ENCODE measurements at regions not wholly inside any gene's neighbourhood (a gene's known extent, or its start where the extent isn't known, plus 50 kb on each side); places are given as distances from the start of the nearest gene placed in this dataset.
A peak's percentile ranks its signal among the peaks of the same experiment; 100 is the strongest.

DNA sequence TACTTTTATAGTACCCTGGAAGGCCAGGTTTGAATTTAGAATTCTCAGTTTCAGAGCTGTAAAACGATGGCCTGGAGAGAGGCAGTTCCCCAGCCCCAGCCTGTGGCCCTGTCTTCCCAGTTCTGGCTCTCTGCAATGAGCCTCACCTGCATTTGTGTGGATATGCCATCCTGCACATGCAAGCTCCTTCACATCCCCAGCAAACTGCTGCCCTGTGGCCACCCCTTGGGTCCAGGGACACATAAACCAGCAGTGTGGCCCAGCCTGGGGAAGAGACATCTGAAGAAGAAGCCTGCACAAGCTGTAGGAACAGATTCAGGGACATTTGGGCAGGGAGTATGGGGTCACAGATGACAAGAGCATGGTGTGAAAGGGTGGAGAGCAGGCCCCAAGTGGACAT is 174.3 kb upstream of the CRY1 start:
- Histone ChIP-seq H3K36me3 (ENCODE audit: insufficient read depth, low read length) (no peaks in the 10 kb centered on the region), H3K4me3 (ENCODE audit: low read length in 2 of 2) (no peak overlapping the region), H3K4me1 (ENCODE audit: insufficient read depth, low read length) (no peaks in the 10 kb centered on the region), H3K9me3 (ENCODE audit: control insufficient read depth in 1 of 2, low read length in 2 of 2) (no peaks in the 10 kb centered on the region), H3K27me3 (ENCODE audit: insufficient read depth, low read length) (no peaks in the 10 kb centered on the region), H3K27ac (ENCODE audit: low read depth, low read length) (no peak overlapping the region)
- CTCF ChIA-PET (ENCODE audit: partially characterized antibody): no interaction called here
- Mint-ChIP-seq H3K27me3 (peaks cover 0 to 1% of the 10 kb centered on the region in 2 donors), H3K36me3 (no peaks in the 10 kb centered on the region), H3K27ac (peak overlapping the region in 1 of 7 donors; percentile 36), H3K9me3 (peaks cover 0 to 13% (median 10%) of the 10 kb centered on the region in 8 donors), H3K4me3 (no peak overlapping the region), H3K4me1 (peaks cover 0 to 14% (median 3%) of the 10 kb centered on the region in 4 donors)
- DNase-seq: no peak
- POLR2A ChIA-PET (ENCODE audit: partially characterized antibody): no interaction called here
- intact Hi-C loops (cut with micrococcal nuclease): no loop called here

DNA sequence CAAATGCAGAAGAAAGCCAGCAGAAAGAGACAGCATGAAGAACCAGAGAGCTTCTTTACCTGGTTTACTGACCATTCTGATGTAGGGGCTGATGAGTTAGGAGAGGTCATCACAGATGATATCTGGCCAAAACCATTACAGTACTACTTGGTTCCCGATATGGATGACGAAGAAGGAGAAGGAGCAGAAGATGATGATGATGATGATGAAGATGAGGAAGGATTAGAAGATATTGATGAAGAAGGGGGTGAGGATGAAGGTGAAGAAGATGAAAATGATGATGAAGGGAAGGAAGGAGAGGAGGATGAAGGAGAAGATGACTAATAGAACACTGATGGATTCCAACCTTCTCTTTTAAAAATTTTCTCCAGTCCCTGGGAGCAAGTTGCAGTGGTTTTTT is 178.2 kb upstream of the CRY1 start:
- no peaks in the 10 kb centered on the region for H3K4me1 Mint-ChIP-seq
- H3K4me3 ChIP-seq (ENCODE audit: low read length in 2 of 2): no peak overlapping the region
- no peak overlapping the region for H3K27ac ChIP-seq (ENCODE audit: low read depth, low read length)
- H3K27me3 Mint-ChIP-seq: peaks cover 5 to 6% of the 10 kb centered on the region in 2 donors
- ChIA-PET CTCF (ENCODE audit: partially characterized antibody) (no interaction called here), POLR2A (ENCODE audit: partially characterized antibody) (no interaction called here)
- H3K36me3 Mint-ChIP-seq: no peaks in the 10 kb centered on the region
- H3K4me3 Mint-ChIP-seq: no peak overlapping the region
- no peak overlapping the region for H3K27ac Mint-ChIP-seq
- no peaks in the 10 kb centered on the region for H3K9me3 Mint-ChIP-seq
- no peaks in the 10 kb centered on the region for H3K9me3 ChIP-seq (ENCODE audit: control insufficient read depth in 1 of 2, low read length in 2 of 2)
- no peaks in the 10 kb centered on the region for H3K4me1 ChIP-seq (ENCODE audit: insufficient read depth, low read length)
- intact Hi-C loops (cut with micrococcal nuclease): no loop called here
- H3K27me3 ChIP-seq (ENCODE audit: insufficient read depth, low read length): peaks cover 3% of the 10 kb centered on the region
- no peak for DNase-seq
- H3K36me3 ChIP-seq (ENCODE audit: insufficient read depth, low read length): no peaks in the 10 kb centered on the region

DNA sequence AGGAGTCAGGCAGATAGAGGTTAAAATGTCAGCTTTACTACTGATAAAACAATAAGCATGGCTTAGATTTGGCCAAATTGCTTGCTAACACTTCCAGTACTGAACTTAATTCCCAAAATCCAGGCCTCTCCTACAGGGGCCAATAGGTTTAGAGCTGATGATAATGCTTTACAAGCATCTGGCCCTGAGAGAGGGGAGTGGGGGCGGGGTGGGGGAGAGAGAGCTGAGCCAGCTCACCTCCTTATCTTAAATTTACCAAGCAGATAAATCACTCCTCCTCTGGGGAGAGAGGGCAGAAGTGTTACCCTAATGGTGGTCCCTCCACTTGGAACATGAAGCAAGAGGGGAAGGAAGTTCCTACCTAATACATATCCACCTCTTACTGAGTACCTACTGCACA is 182.2 kb upstream of the CRY1 start:
- Mint-ChIP-seq H3K4me3 (no peak overlapping the region), H3K36me3 (no peaks in the 10 kb centered on the region), H3K4me1 (no peaks in the 10 kb centered on the region), H3K27me3 (peaks cover 5 to 6% of the 10 kb centered on the region in 2 donors), H3K27ac (no peak overlapping the region), H3K9me3 (peaks cover 0 to 3% (median 0%) of the 10 kb centered on the region in 8 donors)
- no peaks in the 10 kb centered on the region for H3K9me3 ChIP-seq (ENCODE audit: control insufficient read depth in 1 of 2, low read length in 2 of 2)
- CTCF ChIA-PET (ENCODE audit: partially characterized antibody): interaction anchor here (1.4 kb wide), 1 partner anchor 127 kb away, joined by 4 read pairs; no protein-coding TSS in a partner anchor
- H3K4me1 ChIP-seq (ENCODE audit: insufficient read depth, low read length): no peaks in the 10 kb centered on the region
- H3K27me3 ChIP-seq (ENCODE audit: insufficient read depth, low read length): peaks cover 3% of the 10 kb centered on the region
- H3K36me3 ChIP-seq (ENCODE audit: insufficient read depth, low read length): no peaks in the 10 kb centered on the region
- no peak overlapping the region for H3K27ac ChIP-seq (ENCODE audit: low read depth, low read length)
- no peak for DNase-seq
- POLR2A ChIA-PET (ENCODE audit: partially characterized antibody): no interaction called here
- intact Hi-C loops (cut with micrococcal nuclease): no loop called here
- no peak overlapping the region for H3K4me3 ChIP-seq (ENCODE audit: low read length in 2 of 2)

DNA sequence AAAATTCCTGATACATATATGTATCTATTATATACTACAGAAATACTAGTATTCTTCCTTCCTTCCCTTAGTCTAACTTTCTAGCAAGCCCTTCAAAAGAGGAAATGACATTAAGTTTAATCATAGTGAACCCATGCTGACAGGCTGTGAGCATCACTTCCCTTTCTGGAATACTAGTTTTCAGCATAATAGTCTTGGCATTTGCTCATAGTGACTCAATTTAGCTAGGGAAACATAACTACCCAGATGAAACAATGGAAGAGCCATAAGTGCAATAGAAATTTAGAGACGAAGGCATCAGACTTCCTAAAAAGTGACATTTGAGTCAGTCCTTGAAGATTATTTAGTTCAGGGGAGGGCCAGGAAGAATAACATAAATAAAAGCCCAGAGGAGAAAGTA is 184.5 kb upstream of the CRY1 start:
- Mint-ChIP-seq H3K27ac (no peak overlapping the region), H3K27me3 (peaks cover 6% of the 10 kb centered on the region in 2 donors), H3K36me3 (no peaks in the 10 kb centered on the region), H3K4me3 (no peak overlapping the region), H3K4me1 (no peaks in the 10 kb centered on the region), H3K9me3 (peaks cover 0 to 3% (median 0%) of the 10 kb centered on the region in 8 donors)
- peaks cover 3% of the 10 kb centered on the region for H3K27me3 ChIP-seq (ENCODE audit: insufficient read depth, low read length)
- H3K27ac ChIP-seq (ENCODE audit: low read depth, low read length): no peak overlapping the region
- ChIA-PET POLR2A (ENCODE audit: partially characterized antibody) (no interaction called here), CTCF (ENCODE audit: partially characterized antibody) (no interaction called here)
- no peaks in the 10 kb centered on the region for H3K9me3 ChIP-seq (ENCODE audit: control insufficient read depth in 1 of 2, low read length in 2 of 2)
- H3K4me3 ChIP-seq (ENCODE audit: low read length in 2 of 2): no peak overlapping the region
- no peaks in the 10 kb centered on the region for H3K36me3 ChIP-seq (ENCODE audit: insufficient read depth, low read length)
- intact Hi-C loops (cut with micrococcal nuclease): no loop called here
- H3K4me1 ChIP-seq (ENCODE audit: insufficient read depth, low read length): no peaks in the 10 kb centered on the region
- DNase-seq: no peak

DNA sequence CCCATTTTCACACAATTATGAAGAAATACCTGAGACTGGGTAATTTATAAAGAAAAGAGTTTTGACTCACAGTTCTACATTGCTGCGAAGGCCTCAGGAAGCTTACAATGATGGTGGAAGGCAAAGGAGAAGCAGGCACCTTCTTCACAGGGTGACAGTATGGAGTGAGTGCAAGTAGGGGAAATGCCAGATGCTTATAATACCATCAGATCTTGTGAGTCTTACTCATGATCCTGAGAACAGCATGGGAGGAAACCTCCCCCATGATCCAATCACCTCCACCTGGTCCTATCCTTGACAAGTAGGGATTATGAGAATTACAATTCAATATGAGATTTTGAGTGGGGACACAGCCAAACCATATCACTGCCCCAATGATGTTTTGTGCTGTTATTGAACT is 189.3 kb upstream of the CRY1 start:
- Histone ChIP-seq H3K27ac (ENCODE audit: low read depth, low read length) (no peak overlapping the region), H3K9me3 (ENCODE audit: control insufficient read depth in 1 of 2, low read length in 2 of 2) (no peaks in the 10 kb centered on the region), H3K36me3 (ENCODE audit: insufficient read depth, low read length) (no peaks in the 10 kb centered on the region), H3K27me3 (ENCODE audit: insufficient read depth, low read length) (no peaks in the 10 kb centered on the region), H3K4me1 (ENCODE audit: insufficient read depth, low read length) (peaks cover 6% of the 10 kb centered on the region), H3K4me3 (ENCODE audit: low read length in 2 of 2) (no peak overlapping the region)
- intact Hi-C loops (cut with micrococcal nuclease): no loop called here
- peaks cover 0 to 6% (median 2%) of the 10 kb centered on the region in 8 donors for H3K9me3 Mint-ChIP-seq
- no peaks in the 10 kb centered on the region for H3K36me3 Mint-ChIP-seq
- H3K4me1 Mint-ChIP-seq: peaks cover 4 to 6% (median 5%) of the 10 kb centered on the region in 4 donors
- CTCF ChIA-PET (ENCODE audit: partially characterized antibody): no interaction called here
- POLR2A ChIA-PET (ENCODE audit: partially characterized antibody): no interaction called here
- no peak for DNase-seq
- peaks cover 0 to 2% of the 10 kb centered on the region in 2 donors for H3K27me3 Mint-ChIP-seq
- H3K27ac Mint-ChIP-seq: no peak overlapping the region
- no peak overlapping the region for H3K4me3 Mint-ChIP-seq

DNA sequence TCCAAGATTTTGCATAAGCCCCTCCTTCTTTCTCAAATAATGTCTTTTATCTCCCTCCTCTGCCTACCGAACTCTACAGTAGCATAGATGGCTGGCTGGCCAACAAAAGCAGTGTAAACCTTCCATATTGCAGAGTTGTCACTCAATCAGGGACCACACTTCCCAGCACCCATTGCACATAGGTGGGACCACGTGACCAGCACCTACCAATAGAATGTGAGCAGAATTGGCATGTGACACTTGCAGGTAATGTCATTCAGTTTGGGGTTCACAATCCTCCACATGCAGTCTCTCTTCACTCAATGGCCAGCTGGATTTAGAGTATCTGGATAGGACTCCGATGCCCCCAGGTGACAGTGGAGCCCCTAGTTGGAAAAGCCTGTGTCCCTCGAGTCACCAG is 190.3 kb upstream of the CRY1 start:
- Mint-ChIP-seq H3K4me3 (no peak overlapping the region), H3K4me1 (peaks cover 8 to 12% (median 11%) of the 10 kb centered on the region in 4 donors), H3K27me3 (peaks cover 0 to 2% of the 10 kb centered on the region in 2 donors), H3K9me3 (peaks cover 0 to 6% (median 0%) of the 10 kb centered on the region in 8 donors), H3K36me3 (no peaks in the 10 kb centered on the region), H3K27ac (no peak overlapping the region)
- Histone ChIP-seq H3K27ac (ENCODE audit: low read depth, low read length) (no peak overlapping the region), H3K36me3 (ENCODE audit: insufficient read depth, low read length) (no peaks in the 10 kb centered on the region), H3K27me3 (ENCODE audit: insufficient read depth, low read length) (no peaks in the 10 kb centered on the region), H3K4me3 (ENCODE audit: low read length in 2 of 2) (no peak overlapping the region), H3K9me3 (ENCODE audit: control insufficient read depth in 1 of 2, low read length in 2 of 2) (no peaks in the 10 kb centered on the region), H3K4me1 (ENCODE audit: insufficient read depth, low read length) (peaks cover 16% of the 10 kb centered on the region)
- CTCF ChIA-PET (ENCODE audit: partially characterized antibody): no interaction called here
- POLR2A ChIA-PET (ENCODE audit: partially characterized antibody): no interaction called here
- intact Hi-C loops (cut with micrococcal nuclease): no loop called here
- DNase-seq: no peak

DNA sequence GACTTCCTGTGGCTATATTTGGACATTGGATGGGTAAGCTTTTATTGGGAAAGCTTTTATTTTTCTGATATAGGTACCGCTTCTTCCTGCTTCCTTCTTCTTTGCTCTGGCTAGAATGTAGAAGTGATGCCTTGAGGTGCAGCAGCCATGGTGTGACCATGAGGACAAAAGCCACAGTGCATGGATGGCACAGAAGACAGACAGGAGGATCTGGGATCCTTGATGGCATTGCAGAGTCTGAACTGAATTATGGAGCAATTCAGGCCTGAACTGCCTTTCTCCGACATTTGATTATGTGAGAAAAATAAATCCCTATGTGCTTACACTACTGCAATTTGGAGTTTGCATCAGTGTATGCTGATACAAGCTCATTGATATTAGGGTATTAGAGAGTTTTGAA is 191.3 kb upstream of the CRY1 start:
- POLR2A ChIA-PET (ENCODE audit: partially characterized antibody): no interaction called here
- peaks cover 8 to 12% (median 11%) of the 10 kb centered on the region in 4 donors for H3K4me1 Mint-ChIP-seq
- CTCF ChIA-PET (ENCODE audit: partially characterized antibody): interaction anchor here (1.2 kb wide), 1 partner anchor 153 kb away, joined by 4 read pairs; no protein-coding TSS in a partner anchor

More for the DNA sequence above, 191.3 kb upstream of the CRY1 start:
- Mint-ChIP-seq H3K4me3 (no peak overlapping the region), H3K36me3 (no peaks in the 10 kb centered on the region), H3K27me3 (peaks cover 0 to 2% of the 10 kb centered on the region in 2 donors), H3K9me3 (peaks cover 0 to 6% (median 0%) of the 10 kb centered on the region in 8 donors), H3K27ac (no peak overlapping the region)
- intact Hi-C loops (cut with micrococcal nuclease): no loop called here
- DNase-seq: no peak
- Histone ChIP-seq H3K27ac (ENCODE audit: low read depth, low read length) (no peak overlapping the region), H3K36me3 (ENCODE audit: insufficient read depth, low read length) (no peaks in the 10 kb centered on the region), H3K4me1 (ENCODE audit: insufficient read depth, low read length) (peaks cover 17% of the 10 kb centered on the region), H3K4me3 (ENCODE audit: low read length in 2 of 2) (no peak overlapping the region), H3K27me3 (ENCODE audit: insufficient read depth, low read length) (no peaks in the 10 kb centered on the region), H3K9me3 (ENCODE audit: control insufficient read depth in 1 of 2, low read length in 2 of 2) (no peaks in the 10 kb centered on the region)
